ES-I3 (cell line): ENCODE measurements at regions not wholly inside any gene's neighbourhood (a gene's known extent, or its start where the extent isn't known, plus 50 kb on each side); places are given as distances from the start of the nearest gene placed in this dataset.
"Not testable (repeated sequence)": the region's sequence is repeated elsewhere in the genome, so short reads cannot be mapped to it uniquely, and the experiment has no call there.

Experiments used
- H3K36me3 ChIP-seq: 2 replicates; pipeline ENCODE4 v1.6.1; 2013; ENCODE audit warnings: mild to moderate bottlenecking, low read length, control low read depth, moderate library complexity; ENCODE audit not compliant: insufficient read depth
- H3K4me1 ChIP-seq: 2 replicates; pipeline ENCODE4 v1.6.1; 2013; ENCODE audit warnings: mild to moderate bottlenecking, control low read depth, low read length; ENCODE audit not compliant: insufficient read depth
- H3K9ac ChIP-seq: 2 replicates; pipeline ENCODE4 v1.6.1; 2013; ENCODE audit warnings: low read depth, mild to moderate bottlenecking, low read length, moderate library complexity
- H3K9me3 ChIP-seq: 2 replicates; pipeline ENCODE4 v1.6.1; 2013; ENCODE audit warnings: mild to moderate bottlenecking, low read length, moderate library complexity; ENCODE audit not compliant: control insufficient read depth, insufficient read depth

- Histone ChIP-seq H3K36me3 (no peaks in the 10 kb centered on the region), H3K9ac (no peak overlapping the region), H3K9me3 (no peaks in the 10 kb centered on the region), H3K4me1 (no peaks in the 10 kb centered on the region)
These were observed 479.3 kb upstream of the RUNX1 start for GRCh38 chr21:35528116-35529042.

GRCh38 chr21:35527358-35527757 is 478.3 kb upstream of the RUNX1 start:
- no peaks in the 10 kb centered on the region for H3K9me3 ChIP-seq
- no peaks in the 10 kb centered on the region for H3K36me3 ChIP-seq
- no peak overlapping the region for H3K9ac ChIP-seq
- no peaks in the 10 kb centered on the region for H3K4me1 ChIP-seq

- Histone ChIP-seq H3K4me1 (no peaks in the 10 kb centered on the region), H3K9me3 (no peaks in the 10 kb centered on the region), H3K9ac (no peak overlapping the region), H3K36me3 (no peaks in the 10 kb centered on the region)
These were observed 476.3 kb upstream of the RUNX1 start for GRCh38 chr21:35525443-35525842.

- Histone ChIP-seq H3K9me3 (no peaks in the 10 kb centered on the region), H3K9ac (no peak overlapping the region), H3K36me3 (no peaks in the 10 kb centered on the region), H3K4me1 (no peaks in the 10 kb centered on the region)
These were observed 472.9 kb upstream of the RUNX1 start for GRCh38 chr21:35521852-35522505.

GRCh38 chr21:35521293-35521692 is 472.2 kb upstream of the RUNX1 start:
- Histone ChIP-seq H3K36me3 (no peaks in the 10 kb centered on the region), H3K4me1 (no peaks in the 10 kb centered on the region), H3K9ac (no peak overlapping the region), H3K9me3 (no peaks in the 10 kb centered on the region)

GRCh38 chr21:35520856-35521255 is 471.8 kb upstream of the RUNX1 start:
- H3K9ac ChIP-seq: no peak overlapping the region
- no peaks in the 10 kb centered on the region for H3K4me1 ChIP-seq
- H3K36me3 ChIP-seq: no peaks in the 10 kb centered on the region
- no peaks in the 10 kb centered on the region for H3K9me3 ChIP-seq

- H3K9ac ChIP-seq: no peak overlapping the region
- no peaks in the 10 kb centered on the region for H3K36me3 ChIP-seq
- H3K9me3 ChIP-seq: no peaks in the 10 kb centered on the region
- H3K4me1 ChIP-seq: no peaks in the 10 kb centered on the region
These were observed 471.2 kb upstream of the RUNX1 start for GRCh38 chr21:35520302-35520701.

GRCh38 chr21:35517865-35518264 is 468.8 kb upstream of the RUNX1 start:
- Histone ChIP-seq H3K4me1 (no peaks in the 10 kb centered on the region), H3K9me3 (no peaks in the 10 kb centered on the region; the same call in 1 of the 2 replicates), H3K9ac (no peak overlapping the region), H3K36me3 (no peaks in the 10 kb centered on the region)

- H3K36me3 ChIP-seq: not testable (repeated sequence)
These were observed 467.2 kb upstream of the RUNX1 start for GRCh38 chr21:35516292-35516691.

GRCh38 chr21:35512346-35512745 is 463.2 kb upstream of the RUNX1 start:
- Histone ChIP-seq H3K36me3 (no peaks in the 10 kb centered on the region), H3K4me1 (peaks cover 4% of the 10 kb centered on the region; the same call in 1 of the 2 replicates), H3K9me3 (no peaks in the 10 kb centered on the region; the same call in 1 of the 2 replicates), H3K9ac (no peak overlapping the region)

More at GRCh38 chr21:35516292-35516691, 467.2 kb upstream of the RUNX1 start:
- H3K4me1 ChIP-seq, H3K9ac ChIP-seq, H3K9me3 ChIP-seq: not testable (repeated sequence)

GRCh38 chr21:35511696-35512162 is 462.6 kb upstream of the RUNX1 start:
- no peaks in the 10 kb centered on the region; the same call in 1 of the 2 replicates for H3K9me3 ChIP-seq
- no peak overlapping the region for H3K9ac ChIP-seq
- no peaks in the 10 kb centered on the region for H3K36me3 ChIP-seq
- H3K4me1 ChIP-seq: peaks cover 11% of the 10 kb centered on the region

GRCh38 chr21:35510957-35511695 is 462.0 kb upstream of the RUNX1 start:
- H3K36me3 ChIP-seq: no peaks in the 10 kb centered on the region
- H3K4me1 ChIP-seq: peaks cover 13% of the 10 kb centered on the region
- no peaks in the 10 kb centered on the region; the same call in 1 of the 2 replicates for H3K9me3 ChIP-seq
- H3K9ac ChIP-seq: no peak overlapping the region

- no peak overlapping the region for H3K9ac ChIP-seq
- H3K9me3 ChIP-seq: no peaks in the 10 kb centered on the region; the same call in 1 of the 2 replicates
- H3K36me3 ChIP-seq: no peaks in the 10 kb centered on the region
- H3K4me1 ChIP-seq: peaks cover 17% of the 10 kb centered on the region
These were observed 461.2 kb upstream of the RUNX1 start for GRCh38 chr21:35510294-35510693.

GRCh38 chr21:35509001-35509704 is 460.1 kb upstream of the RUNX1 start:
- no peaks in the 10 kb centered on the region for H3K36me3 ChIP-seq
- peaks cover 28% of the 10 kb centered on the region for H3K4me1 ChIP-seq
- H3K9ac ChIP-seq: no peak overlapping the region
- no peaks in the 10 kb centered on the region; the same call in 1 of the 2 replicates for H3K9me3 ChIP-seq
